ENCODE measurements at regions not wholly inside any gene's neighbourhood (a gene's known extent, or its start where the extent isn't known, plus 50 kb on each side); places are given as distances from the start of the nearest gene placed in this dataset.

DNA sequence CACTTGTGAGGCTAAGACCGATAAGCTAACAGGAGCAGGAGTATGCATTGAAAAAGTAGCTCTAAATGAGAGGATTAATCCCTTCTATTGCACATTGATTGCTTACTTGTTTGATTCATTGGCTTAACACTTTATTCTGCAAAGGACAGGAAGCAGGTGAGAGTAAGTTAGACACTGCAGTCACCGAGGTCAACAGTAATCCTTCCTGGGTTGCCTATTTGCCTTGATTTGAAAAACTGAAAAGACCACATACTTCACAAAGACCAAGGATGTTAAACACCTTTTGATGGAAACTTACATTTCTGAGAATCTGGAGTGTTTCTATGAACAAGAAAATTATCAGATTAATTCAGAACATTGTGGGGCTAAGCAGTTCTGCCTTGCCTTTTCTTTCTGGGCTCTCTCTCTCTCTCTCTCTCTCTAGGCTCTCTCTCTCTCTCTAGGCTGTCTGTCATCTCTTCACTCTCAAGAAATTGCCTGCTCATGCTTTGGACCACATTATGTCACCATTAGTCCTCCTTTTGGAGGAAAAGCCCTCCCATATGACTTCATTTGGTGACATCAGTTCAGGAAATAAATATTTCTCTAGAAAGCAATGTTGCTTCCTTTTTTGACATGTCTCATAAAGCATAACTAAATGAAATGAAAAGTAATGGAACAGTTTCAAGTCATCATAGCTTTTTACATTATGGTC, 103.8 kb downstream of the TNFSF18 start:
- TF ChIP-seq, protein P1, sequence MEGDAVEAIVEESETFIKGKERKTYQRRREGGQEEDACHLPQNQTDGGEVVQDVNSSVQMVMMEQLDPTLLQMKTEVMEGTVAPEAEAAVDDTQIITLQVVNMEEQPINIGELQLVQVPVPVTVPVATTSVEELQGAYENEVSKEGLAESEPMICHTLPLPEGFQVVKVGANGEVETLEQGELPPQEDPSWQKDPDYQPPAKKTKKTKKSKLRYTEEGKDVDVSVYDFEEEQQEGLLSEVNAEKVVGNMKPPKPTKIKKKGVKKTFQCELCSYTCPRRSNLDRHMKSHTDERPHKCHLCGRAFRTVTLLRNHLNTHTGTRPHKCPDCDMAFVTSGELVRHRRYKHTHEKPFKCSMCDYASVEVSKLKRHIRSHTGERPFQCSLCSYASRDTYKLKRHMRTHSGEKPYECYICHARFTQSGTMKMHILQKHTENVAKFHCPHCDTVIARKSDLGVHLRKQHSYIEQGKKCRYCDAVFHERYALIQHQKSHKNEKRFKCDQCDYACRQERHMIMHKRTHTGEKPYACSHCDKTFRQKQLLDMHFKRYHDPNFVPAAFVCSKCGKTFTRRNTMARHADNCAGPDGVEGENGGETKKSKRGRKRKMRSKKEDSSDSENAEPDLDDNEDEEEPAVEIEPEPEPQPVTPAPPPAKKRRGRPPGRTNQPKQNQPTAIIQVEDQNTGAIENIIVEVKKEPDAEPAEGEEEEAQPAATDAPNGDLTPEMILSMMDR (IDR thresholded peaks at IDR 0.05), result no peak
- no peak for TF ChIP-seq POLR2A (IDR thresholded peaks at IDR 0.05)
